HepG2 (cell line): ENCODE measurements at regions not wholly inside any gene's neighbourhood (a gene's known extent, or its start where the extent isn't known, plus 50 kb on each side); places are given as distances from the start of the nearest gene placed in this dataset.

Experiments used
- ATAC-seq: fragments of 200-7000 bp; cut with Tn5 transposase; 3 replicates; pipeline ENCODE4 v1.9.1; 2020; ENCODE audit warnings: mild to moderate bottlenecking, moderate library complexity
- BruUV-seq: library from RNA; stranded (reverse); fragments of 400-500 nt; replicated peaks from 2 replicates; lab custom pipeline; 2021; lab: Mats Ljungman, UMichigan
- CTCF ChIA-PET: fragments of 300-600 bp; formaldehyde crosslinking; extraction: SDS; loops from one replicate; lab custom pipeline; 2021; ENCODE audit warnings: low total read pairs, inconsistent platforms, low intra/inter-chr PET ratio; lab: Yijun Ruan, JAX
- POLR2A ChIA-PET: fragments of 350-600 bp; sonication (Branson Sonifier 250); formaldehyde crosslinking; loops from one replicate; lab custom pipeline; 2020; ENCODE audit warnings: antibody characterized with exemption, inconsistent platforms; lab: Yijun Ruan, JAX
- DNase-seq: peaks from one replicate; pipeline ENCODE4 v3.0.0-alpha.2; 2015; ENCODE audit warnings: low spot score
- FAIRE-seq: peaks from 3 replicates; lab custom pipeline; 2011; peaks lifted over from hg19 to GRCh38; lab: Jason Lieb, UNC
- H2AFZ ChIP-seq: one replicate; pipeline ENCODE4 v1.6.1; 2011; ENCODE audit warnings: low read length, inconsistent platforms
- H3K27ac ChIP-seq: fragments of 300-600 bp; 3 replicates; pipeline ENCODE4 v1.8.0; 2011; ENCODE audit warnings: mixed run types, mild to moderate bottlenecking, mixed read lengths, low read length, inconsistent platforms; ENCODE audit not compliant: insufficient read depth; ENCODE audit errors: extremely low read length
- H3K27me3 ChIP-seq, 2 experiments: fragments of 200-600 bp in 1 of 2; 2 replicates in 1 of 2; 3 replicates in 1 of 2; pipeline versions ENCODE4 v1.6.0 to v1.8.0; 2011; ENCODE audit warnings: low read length in 2 of 2, mild to moderate bottlenecking in 2 of 2, moderate library complexity in 2 of 2, inconsistent platforms in 1 of 2; ENCODE audit not compliant: insufficient read depth in 2 of 2, control insufficient read depth in 1 of 2
- H3K36me3 ChIP-seq, 2 experiments: fragments of 200-600 bp in 1 of 2; replicated peaks in 1 of 2; 2 replicates in 1 of 2; 3 replicates in 1 of 2; pipeline versions ENCODE4 v1.5.1 to v1.8.0; 2011; ENCODE audit warnings: low read length in 2 of 2, inconsistent platforms in 1 of 2; ENCODE audit not compliant: insufficient read depth in 2 of 2, control insufficient read depth in 1 of 2
- H3K4me1 ChIP-seq: 2 replicates; pipeline ENCODE4 v1.5.1; 2012; ENCODE audit warnings: low read length, inconsistent platforms; ENCODE audit not compliant: insufficient read depth
- H3K4me2 ChIP-seq: 2 replicates; pipeline ENCODE4 v1.6.0; 2011; ENCODE audit warnings: low read depth, low read length, inconsistent platforms
- H3K4me3 ChIP-seq, 3 experiments: fragments of 200-600 bp in 1 of 3; sonication (generic), shearing (Covaris generic) in 1 of 3; replicated peaks in 1 of 3; 2 replicates each; pipeline ENCODE4 v1.5.1; 2011 to 2016; ENCODE audit warnings: low read length in 3 of 3, inconsistent platforms in 2 of 3, low read depth in 2 of 3, mild to moderate bottlenecking in 2 of 3, control low read depth in 1 of 3, mixed read lengths in 1 of 3; ENCODE audit not compliant: insufficient read depth in 1 of 3
- H3K79me2 ChIP-seq: one replicate; pipeline ENCODE4 v1.6.1; 2011; ENCODE audit warnings: low read length, inconsistent platforms; ENCODE audit not compliant: insufficient read depth
- H3K9ac ChIP-seq: 2 replicates; pipeline ENCODE4 v1.6.0; 2011; ENCODE audit warnings: mild to moderate bottlenecking, low read depth, low read length, inconsistent platforms; ENCODE audit not compliant: insufficient read depth
- H3K9me3 ChIP-seq: 2 replicates; pipeline ENCODE4 v1.5.1; 2012; ENCODE audit warnings: mild to moderate bottlenecking, low read length
- H4K20me1 ChIP-seq: 2 replicates; pipeline ENCODE4 v1.6.0; 2011; ENCODE audit warnings: inconsistent platforms, mild to moderate bottlenecking, low read length, moderate library complexity; ENCODE audit not compliant: insufficient read depth
- CEBPB ChIP-seq: IDR thresholded peaks from 2 replicates; pipeline ENCODE4 v1.6.1; 2011; ENCODE audit warnings: low read depth, low read length, improper control_type of control experiment, borderline replicate concordance
- CENPX ChIP-seq: sonication (generic); formaldehyde crosslinking; IDR thresholded peaks from 2 replicates; pipeline ENCODE4 v1.9.0; 2021; ENCODE audit warnings: mild to moderate bottlenecking, missing genetic modification reagents, moderate library complexity
- CHD2 ChIP-seq: IDR thresholded peaks from 2 replicates; pipeline ENCODE4 v1.6.1; 2011; ENCODE audit warnings: low read depth, low read length, improper control_type of control experiment
- DNMT3B ChIP-seq: conservative IDR thresholded peaks from 2 replicates; pipeline ENCODE4 v1.6.1; 2016; ENCODE audit warnings: missing biosample characterization, control low read depth
- FLYWCH1 ChIP-seq: sonication (generic); formaldehyde crosslinking; IDR thresholded peaks from 2 replicates; pipeline ENCODE4 v1.8.1; 2023; ENCODE audit warnings: mild to moderate bottlenecking, missing genetic modification reagents
- NRL ChIP-seq: sonication (generic); formaldehyde crosslinking; IDR thresholded peaks from 2 replicates; pipeline ENCODE4 v1.5.0; 2020; ENCODE audit warnings: missing genetic modification reagents, mild to moderate bottlenecking, moderate library complexity, borderline replicate concordance
- SKI ChIP-seq: fragments of 450-650 bp; IDR thresholded peaks from one replicate; pipeline ENCODE4 v1.6.1; 2018; ENCODE audit warnings: mild to moderate bottlenecking; ENCODE audit not compliant: partially characterized antibody
- ZBTB21 ChIP-seq: sonication (generic); formaldehyde crosslinking; IDR thresholded peaks from 2 replicates; pipeline ENCODE4 v1.4.0; 2020; ENCODE audit warnings: missing genetic modification reagents
- ZNF703 ChIP-seq: sonication (generic); formaldehyde crosslinking; IDR thresholded peaks from 2 replicates; pipeline ENCODE4 v1.5.1; 2020; ENCODE audit warnings: missing genetic modification reagents, mild to moderate bottlenecking, moderate library complexity, borderline replicate concordance
- ZNF780A ChIP-seq: sonication (generic); formaldehyde crosslinking; IDR thresholded peaks from 2 replicates; pipeline ENCODE4 v1.8.0; 2022; ENCODE audit warnings: mild to moderate bottlenecking, missing genetic modification reagents, moderate library complexity
- WGBS: methylation state at CpG from one replicate; pipeline ENCODE4 v1.1.6; 2017; ENCODE audit warnings: low lambda C conversion rate; 5-methylcytosine and 5-hydroxymethylcytosine counted together
- in situ Hi-C: cut with HindIII; loops from 2 replicates; pipeline ENCODE4 v1.10.0; 2017; ENCODE audit warnings: low pct_unique_long_range_greater_than_20kb; ENCODE audit not compliant: extremely low pct_ligation_motif_present
- intact Hi-C: fragments of 100-400 bp; cut with micrococcal nuclease; formaldehyde crosslinking; loops from one replicate; pipeline ENCODE4 v1.10.0; 2022; ENCODE audit not compliant: unreplicated experiment
- TF ChIP-seq, protein P1 (sequence below): IDR thresholded peaks from 2 replicates; pipeline ENCODE4 v1.6.1; 2016; ENCODE audit warnings: low read depth, control low read depth
- TF ChIP-seq, protein P2 (sequence below): sonication (generic); formaldehyde crosslinking; IDR thresholded peaks from 2 replicates; pipeline ENCODE4 v1.8.0; 2022; ENCODE audit warnings: mild to moderate bottlenecking, missing genetic modification reagents, moderate library complexity
- TF ChIP-seq, protein P3 (sequence below): sonication (generic); formaldehyde crosslinking; IDR thresholded peaks from 2 replicates; pipeline ENCODE4 v1.5.0; 2020; ENCODE audit warnings: mild to moderate bottlenecking, missing genetic modification reagents, moderate library complexity

DNA sequence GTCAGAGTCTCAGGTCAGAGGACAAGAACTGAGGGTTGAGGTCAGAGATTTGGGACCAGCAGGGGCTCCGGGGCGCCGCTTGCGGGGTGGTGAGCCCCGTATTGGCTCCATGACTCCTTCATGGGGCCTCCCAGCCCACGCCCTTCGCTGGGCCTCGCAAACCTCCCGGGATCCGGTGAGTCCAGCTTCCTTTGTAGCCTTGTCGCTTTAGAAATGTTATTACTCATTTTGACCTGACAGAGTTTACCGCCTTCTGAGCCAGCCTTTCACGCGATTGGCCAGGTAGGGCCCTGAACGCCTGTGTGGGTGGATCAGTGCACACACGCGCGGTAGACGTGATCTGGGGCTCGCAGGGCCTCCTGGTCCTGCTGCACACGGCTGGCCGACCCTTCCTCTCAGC lies 181.1 kb downstream of the ERMARD start (continued):
- TF ChIP-seq, protein P1, sequence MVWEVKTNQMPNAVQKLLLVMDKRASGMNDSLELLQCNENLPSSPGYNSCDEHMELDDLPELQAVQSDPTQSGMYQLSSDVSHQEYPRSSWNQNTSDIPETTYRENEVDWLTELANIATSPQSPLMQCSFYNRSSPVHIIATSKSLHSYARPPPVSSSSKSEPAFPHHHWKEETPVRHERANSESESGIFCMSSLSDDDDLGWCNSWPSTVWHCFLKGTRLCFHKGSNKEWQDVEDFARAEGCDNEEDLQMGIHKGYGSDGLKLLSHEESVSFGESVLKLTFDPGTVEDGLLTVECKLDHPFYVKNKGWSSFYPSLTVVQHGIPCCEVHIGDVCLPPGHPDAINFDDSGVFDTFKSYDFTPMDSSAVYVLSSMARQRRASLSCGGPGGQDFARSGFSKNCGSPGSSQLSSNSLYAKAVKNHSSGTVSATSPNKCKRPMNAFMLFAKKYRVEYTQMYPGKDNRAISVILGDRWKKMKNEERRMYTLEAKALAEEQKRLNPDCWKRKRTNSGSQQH (CRISPR knock-in tag) = no peak

DNA sequence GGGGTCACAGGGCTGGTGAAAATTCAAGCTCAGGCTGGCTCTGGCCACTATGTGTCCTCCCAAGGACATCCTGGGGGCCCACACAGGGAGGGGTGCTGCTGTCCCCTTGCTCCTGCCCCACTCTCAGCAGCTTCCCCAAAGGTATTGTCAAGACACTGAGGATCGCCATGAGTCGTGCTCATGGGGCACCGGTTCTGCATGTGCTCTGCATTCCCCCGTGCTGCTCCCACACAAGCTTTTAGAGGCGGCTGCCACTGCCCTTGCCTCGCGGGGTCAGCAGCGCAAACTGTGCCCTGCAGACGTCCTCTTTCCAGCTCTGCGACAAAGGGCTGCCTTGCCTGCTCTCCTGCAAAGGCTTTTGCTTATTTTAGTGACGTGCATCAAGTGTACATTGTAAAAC lies 179.8 kb downstream of the ERMARD start:
- in situ Hi-C loops = no loop called here
- H4K20me1 ChIP-seq = no peaks in the 10 kb centered on the region
- intact Hi-C loops = no loop called here
- CTCF ChIA-PET = no interaction called here
- no TSS peak for BruUV-seq
- no peaks in the 10 kb centered on the region for H3K36me3 ChIP-seq
- no peak overlapping the region for H3K4me3 ChIP-seq
- TF ChIP-seq NRL (CRISPR knock-in tag) (0 out of 2 replicates have a peak, but pooled peaks have one; percentile 28), CEBPB (no peak), DNMT3B (CRISPR knock-in tag) (no peak)
- no peaks in the 10 kb centered on the region for H3K4me1 ChIP-seq
- FAIRE-seq = no peak
- no peak overlapping the region for H3K27ac ChIP-seq
- no peaks in the 10 kb centered on the region for H3K79me2 ChIP-seq
- no peak for ATAC-seq
- H3K27me3 ChIP-seq = peaks cover 15 to 46% of the 10 kb centered on the region in 2 experiments
- POLR2A ChIA-PET = no interaction called here
- H2AFZ ChIP-seq = no peak overlapping the region
- H3K9me3 ChIP-seq = peaks cover 7% of the 10 kb centered on the region; the same call in 1 of the 2 replicates
- DNase-seq = no peak
- no peak overlapping the region for H3K9ac ChIP-seq
- H3K4me2 ChIP-seq = no peak overlapping the region
- WGBS = 66% methylated on average over 8 of the region's 11 CpGs

DNA sequence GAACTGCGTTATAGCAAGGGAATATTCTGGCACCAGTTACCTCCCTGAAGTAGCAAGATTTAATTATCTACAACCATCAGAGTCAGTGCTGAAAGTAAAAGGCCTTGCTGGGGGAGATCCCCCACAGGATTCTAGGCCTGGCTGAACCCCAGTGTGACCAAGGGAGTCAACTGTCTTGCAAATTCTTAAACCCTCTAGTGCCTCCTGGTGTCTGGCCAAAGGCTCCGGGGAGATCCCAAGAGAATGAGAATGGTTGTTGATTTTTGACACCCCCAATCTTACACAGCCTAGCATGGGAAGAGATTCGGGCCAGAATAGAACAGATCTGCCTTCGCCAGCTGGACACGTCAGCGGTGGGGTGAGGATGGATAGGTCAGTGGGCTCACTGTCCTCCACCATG lies 179.4 kb downstream of the ERMARD start:
- no peak for FAIRE-seq
- Histone ChIP-seq H3K4me1 (no peaks in the 10 kb centered on the region), H3K9ac (no peak overlapping the region), H3K27ac (no peak overlapping the region), H3K4me3 (no peak overlapping the region), H3K4me2 (no peak overlapping the region), H4K20me1 (no peaks in the 10 kb centered on the region), H2AFZ (no peak overlapping the region), H3K27me3 (peaks cover 11 to 42% of the 10 kb centered on the region in 2 experiments), H3K36me3 (no peaks in the 10 kb centered on the region), H3K79me2 (no peaks in the 10 kb centered on the region), H3K9me3 (peaks cover 7% of the 10 kb centered on the region; the same call in 1 of the 2 replicates)
- ChIA-PET CTCF (no interaction called here), POLR2A (no interaction called here)
- WGBS = 66% methylated on average over 6 of the region's 6 CpGs
- intact Hi-C loops (no loop called here), in situ Hi-C loops (no loop called here)
- no TSS peak for BruUV-seq
- no peak for DNase-seq
- peak; percentile 27 for ATAC-seq
- no peak for TF ChIP-seq FLYWCH1
- TF ChIP-seq ZNF780A = no peak
- no peak for TF ChIP-seq CHD2
- no peak for TF ChIP-seq ZBTB21 (CRISPR knock-in tag)
- no peak for TF ChIP-seq ZNF703
- TF ChIP-seq, protein P2, sequence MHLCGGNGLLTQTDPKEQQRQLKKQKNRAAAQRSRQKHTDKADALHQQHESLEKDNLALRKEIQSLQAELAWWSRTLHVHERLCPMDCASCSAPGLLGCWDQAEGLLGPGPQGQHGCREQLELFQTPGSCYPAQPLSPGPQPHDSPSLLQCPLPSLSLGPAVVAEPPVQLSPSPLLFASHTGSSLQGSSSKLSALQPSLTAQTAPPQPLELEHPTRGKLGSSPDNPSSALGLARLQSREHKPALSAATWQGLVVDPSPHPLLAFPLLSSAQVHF = no peak
- TF ChIP-seq CENPX (CRISPR knock-in tag) = no peak
- TF ChIP-seq, protein P3, sequence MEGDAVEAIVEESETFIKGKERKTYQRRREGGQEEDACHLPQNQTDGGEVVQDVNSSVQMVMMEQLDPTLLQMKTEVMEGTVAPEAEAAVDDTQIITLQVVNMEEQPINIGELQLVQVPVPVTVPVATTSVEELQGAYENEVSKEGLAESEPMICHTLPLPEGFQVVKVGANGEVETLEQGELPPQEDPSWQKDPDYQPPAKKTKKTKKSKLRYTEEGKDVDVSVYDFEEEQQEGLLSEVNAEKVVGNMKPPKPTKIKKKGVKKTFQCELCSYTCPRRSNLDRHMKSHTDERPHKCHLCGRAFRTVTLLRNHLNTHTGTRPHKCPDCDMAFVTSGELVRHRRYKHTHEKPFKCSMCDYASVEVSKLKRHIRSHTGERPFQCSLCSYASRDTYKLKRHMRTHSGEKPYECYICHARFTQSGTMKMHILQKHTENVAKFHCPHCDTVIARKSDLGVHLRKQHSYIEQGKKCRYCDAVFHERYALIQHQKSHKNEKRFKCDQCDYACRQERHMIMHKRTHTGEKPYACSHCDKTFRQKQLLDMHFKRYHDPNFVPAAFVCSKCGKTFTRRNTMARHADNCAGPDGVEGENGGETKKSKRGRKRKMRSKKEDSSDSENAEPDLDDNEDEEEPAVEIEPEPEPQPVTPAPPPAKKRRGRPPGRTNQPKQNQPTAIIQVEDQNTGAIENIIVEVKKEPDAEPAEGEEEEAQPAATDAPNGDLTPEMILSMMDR (CRISPR knock-in tag) = peak; percentile 59
- no peak for TF ChIP-seq SKI
